ENCODE measurements at regions not wholly inside any gene's neighbourhood (a gene's known extent, or its start where the extent isn't known, plus 50 kb on each side); places are given as distances from the start of the nearest gene placed in this dataset.

DNA sequence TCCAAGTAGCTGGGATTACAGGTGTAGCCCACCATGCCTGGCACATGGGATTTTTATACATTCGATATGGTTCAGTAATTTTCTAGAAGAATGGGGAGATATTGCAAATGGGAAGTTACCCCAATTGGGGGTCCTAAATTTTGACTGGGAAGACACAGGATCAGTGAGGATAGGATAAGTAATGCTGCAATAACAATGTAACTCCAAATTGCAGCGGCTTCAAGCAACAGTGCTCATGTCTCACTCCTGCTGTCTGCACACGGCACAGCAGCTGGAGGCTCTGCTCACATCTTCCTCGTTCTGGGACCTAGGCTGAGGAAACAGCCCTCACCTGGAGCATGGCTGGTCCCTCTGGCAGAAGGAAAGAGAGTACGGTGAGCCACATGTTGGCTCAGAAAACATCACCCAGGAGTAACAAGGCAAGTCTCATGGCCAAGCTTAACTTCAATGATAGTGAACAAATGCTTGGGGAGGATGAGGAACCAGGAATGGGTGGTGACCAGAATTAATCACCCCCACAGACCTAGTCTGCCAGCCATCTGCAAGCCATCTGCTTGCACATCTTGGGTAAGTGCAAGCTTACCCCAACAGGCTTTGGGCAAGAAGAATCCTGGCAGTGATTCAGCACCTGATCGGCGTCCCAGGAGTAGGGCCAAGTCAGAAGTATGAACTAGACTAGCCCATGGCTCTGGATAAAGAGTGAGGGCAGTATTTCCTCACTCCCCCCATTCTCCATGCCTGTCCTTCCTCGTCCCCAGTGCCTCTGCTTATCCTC lies 229.2 kb downstream of the COPRS start:
- Histone ChIP-seq H3K4me2 (ENCODE audit: low read length) (no peak overlapping the region), H4K20me1 (ENCODE audit: insufficient read depth, low read length) (no peaks in the 10 kb centered on the region), H3K9me2 (ENCODE audit: insufficient read depth, low read length) (no peaks in the 10 kb centered on the region), H3K79me2 (ENCODE audit: insufficient read depth, low read depth, low read length) (no peaks in the 10 kb centered on the region), H3K27ac (ENCODE audit: low read depth, low read length, poor library complexity, severe bottlenecking) (no peak overlapping the region), H3K36me3 (ENCODE audit: insufficient read depth, low read length) (no peaks in the 10 kb centered on the region), H3K4me3 (ENCODE audit: low read depth, low read length, poor library complexity, severe bottlenecking) (no peak overlapping the region), H2AFZ (ENCODE audit: low read length) (no peak overlapping the region), H3K4me1 (ENCODE audit: insufficient read depth, low read length, poor library complexity, severe bottlenecking) (no peaks in the 10 kb centered on the region), H3K9me3 (ENCODE audit: low read length) (0 out of 2 replicates have a peak, but pooled peaks cover 3% of the 10 kb centered on the region)
- ChIA-PET POLR2A (no interaction called here), CTCF (ENCODE audit: unreplicated experiment) (no interaction called here)
- no peak for TF ChIP-seq CTCF (conservative IDR thresholded peaks at IDR 0.05; ENCODE audit: low read length)
- no peak for TF ChIP-seq EZH2phosphoT487 (IDR thresholded peaks at IDR 0.05; ENCODE audit: borderline replicate concordance, low read depth, low read length)
- intact Hi-C loops (cut with micrococcal nuclease; ENCODE audit: unreplicated experiment): no loop called here
- no peak for DNase-seq (ENCODE audit: low spot score)
- no TSS peak for BruUV-seq (replicated peaks)

GRCh38 chr17:31627960-31628359 lies 231.1 kb downstream of the COPRS start:
- Histone ChIP-seq H3K79me2 (ENCODE audit: insufficient read depth, low read depth, low read length) (no peaks in the 10 kb centered on the region), H3K27ac (ENCODE audit: low read depth, low read length, poor library complexity, severe bottlenecking) (no peak overlapping the region), H3K9me3 (ENCODE audit: low read length) (0 out of 2 replicates have a peak, but pooled peaks cover 3% of the 10 kb centered on the region), H4K20me1 (ENCODE audit: insufficient read depth, low read length) (no peaks in the 10 kb centered on the region), H3K9me2 (ENCODE audit: insufficient read depth, low read length) (no peaks in the 10 kb centered on the region), H2AFZ (ENCODE audit: low read length) (no peak overlapping the region), H3K4me1 (ENCODE audit: insufficient read depth, low read length, poor library complexity, severe bottlenecking) (no peaks in the 10 kb centered on the region), H3K4me2 (ENCODE audit: low read length) (no peak overlapping the region), H3K4me3 (ENCODE audit: low read depth, low read length, poor library complexity, severe bottlenecking) (no peak overlapping the region), H3K36me3 (ENCODE audit: insufficient read depth, low read length) (no peaks in the 10 kb centered on the region)
- no TSS peak for BruUV-seq (replicated peaks)
- ChIA-PET CTCF (ENCODE audit: unreplicated experiment) (no interaction called here), POLR2A (no interaction called here)
- no peak for TF ChIP-seq EZH2phosphoT487 (IDR thresholded peaks at IDR 0.05; ENCODE audit: borderline replicate concordance, low read depth, low read length)
- no peak for TF ChIP-seq CTCF (conservative IDR thresholded peaks at IDR 0.05; ENCODE audit: low read length)
- DNase-seq (ENCODE audit: low spot score): no peak
- intact Hi-C loops (cut with micrococcal nuclease; ENCODE audit: unreplicated experiment): no loop called here

GRCh38 chr17:31623990-31624389 lies 232.5 kb downstream of the RAB11FIP4 start:
- TF ChIP-seq EZH2phosphoT487 (IDR thresholded peaks at IDR 0.05; ENCODE audit: borderline replicate concordance, low read depth, low read length) (no peak), CTCF (conservative IDR thresholded peaks at IDR 0.05; ENCODE audit: low read length) (no peak)
- Histone ChIP-seq H3K27ac (ENCODE audit: low read depth, low read length, poor library complexity, severe bottlenecking) (no peak overlapping the region), H3K4me3 (ENCODE audit: low read depth, low read length, poor library complexity, severe bottlenecking) (no peak overlapping the region), H3K4me1 (ENCODE audit: insufficient read depth, low read length, poor library complexity, severe bottlenecking) (no peaks in the 10 kb centered on the region), H3K9me3 (ENCODE audit: low read length) (0 out of 2 replicates have a peak, but pooled peaks cover 3% of the 10 kb centered on the region), H3K36me3 (ENCODE audit: insufficient read depth, low read length) (no peaks in the 10 kb centered on the region), H3K79me2 (ENCODE audit: insufficient read depth, low read depth, low read length) (no peaks in the 10 kb centered on the region), H4K20me1 (ENCODE audit: insufficient read depth, low read length) (no peaks in the 10 kb centered on the region), H3K9me2 (ENCODE audit: insufficient read depth, low read length) (no peaks in the 10 kb centered on the region), H2AFZ (ENCODE audit: low read length) (no peak overlapping the region), H3K4me2 (ENCODE audit: low read length) (no peak overlapping the region)
- no peak for DNase-seq (ENCODE audit: low spot score)
- intact Hi-C loops (cut with micrococcal nuclease; ENCODE audit: unreplicated experiment): no loop called here
- ChIA-PET POLR2A (interaction anchor here (0.6 kb wide), 1 partner anchor 1112 kb away, joined by 4 read pairs; no protein-coding TSS in a partner anchor), CTCF (ENCODE audit: unreplicated experiment) (no interaction called here)
- no TSS peak for BruUV-seq (replicated peaks)
